Tibial nerve (tissue), 4 donors: ENCODE measurements at regions not wholly inside any gene's neighbourhood (a gene's known extent, or its start where the extent isn't known, plus 50 kb on each side); places are given as distances from the start of the nearest gene placed in this dataset.

Experiments
- CTCF ChIP-seq, 5 experiments: fragments of 200-600 bp in 3 of 5; fragments of 450-650 bp in 2 of 5; sonication (generic) in 3 of 5; IDR thresholded peaks; one replicate each; pipeline ENCODE4 v1.5.1; 2016 to 2019; ENCODE audit warnings: antibody characterized with exemption in 5 of 5, mild to moderate bottlenecking in 3 of 5, moderate library complexity in 2 of 5
- EP300 ChIP-seq, 2 donors: sonication (generic); formaldehyde crosslinking; IDR thresholded peaks; one replicate each; pipeline ENCODE4 v1.6.1; 2017; ENCODE audit warnings: antibody characterized with exemption in 2 of 2, mild to moderate bottlenecking in 1 of 2
- POLR2A ChIP-seq, 2 donors: fragments of 450-650 bp; IDR thresholded peaks; one replicate each; pipeline ENCODE4 v1.6.1; 2017; ENCODE audit warnings: antibody characterized with exemption in 2 of 2, mild to moderate bottlenecking in 2 of 2, moderate library complexity in 2 of 2

- TF ChIP-seq CTCF (IDR thresholded peaks at IDR 0.05) (no peak), POLR2A (IDR thresholded peaks at IDR 0.05) (no peak), EP300 (IDR thresholded peaks at IDR 0.05) (no peak)
Measured at GRCh38 chr18:78717051-78717765, 262.4 kb upstream of the SALL3 start.
